ENCODE measurements at regions not wholly inside any gene's neighbourhood (a gene's known extent, or its start where the extent isn't known, plus 50 kb on each side); places are given as distances from the start of the nearest gene placed in this dataset.

GRCh38 chr6:96466147-96466863, 55.3 kb upstream of the UFL1 start:
- no peak overlapping the region for H3K9ac ChIP-seq (ENCODE audit: low read length)
- no peak overlapping the region for H2AFZ ChIP-seq (ENCODE audit: low read depth, low read length, poor library complexity, severe bottlenecking)
- H3K27me3 ChIP-seq (ENCODE audit: insufficient read depth, low read length): no peaks in the 10 kb centered on the region
- TF ChIP-seq CEBPB (IDR thresholded peaks at IDR 0.05; ENCODE audit: low read depth): no peak
- TF ChIP-seq SIN3A (IDR thresholded peaks at IDR 0.05; ENCODE audit: low read depth): no peak
- TF ChIP-seq YY1 (IDR thresholded peaks at IDR 0.05; ENCODE audit: extremely low read depth, insufficient replicate concordance, low read depth, low read length): no peak
- TF ChIP-seq FOSL1 (IDR thresholded peaks at IDR 0.05; ENCODE audit: low read depth): no peak
- TF ChIP-seq REST (IDR thresholded peaks at IDR 0.05; ENCODE audit: low read depth): no peak
- TF ChIP-seq CBX3 (IDR thresholded peaks at IDR 0.05; ENCODE audit: low read depth): no peak
- no peak for TF ChIP-seq ZNF274 (IDR thresholded peaks at IDR 0.05; ENCODE audit: low read depth, low read length)
- no peak for TF ChIP-seq POLR2A (IDR thresholded peaks at IDR 0.05; ENCODE audit: borderline replicate concordance, extremely low read depth, insufficient read depth, insufficient read length)
- TF ChIP-seq ZFX (IDR thresholded peaks at IDR 0.05): no peak
- no peak for TF ChIP-seq EZH2phosphoT487 (IDR thresholded peaks at IDR 0.05; ENCODE audit: borderline replicate concordance)
- no peak for TF ChIP-seq SP1 (IDR thresholded peaks at IDR 0.05; ENCODE audit: low read depth)
- TF ChIP-seq POLR2AphosphoS5 (IDR thresholded peaks at IDR 0.05; ENCODE audit: low read depth, low read length): no peak
- TF ChIP-seq TCF7L2 (IDR thresholded peaks at IDR 0.05; ENCODE audit: borderline replicate concordance, extremely low read depth, insufficient read depth, insufficient read length): no peak
- no peak for TF ChIP-seq SRF (IDR thresholded peaks at IDR 0.05; ENCODE audit: low read depth)
- no peak for TF ChIP-seq MAX (IDR thresholded peaks at IDR 0.05)
- no peak for TF ChIP-seq JUND (IDR thresholded peaks at IDR 0.05)
- TF ChIP-seq EGR1 (IDR thresholded peaks at IDR 0.05; ENCODE audit: low read depth): no peak
- no peak for TF ChIP-seq CTCF (IDR thresholded peaks at IDR 0.05 in 2 of 3, conservative IDR thresholded peaks at IDR 0.05 in 1 of 3; ENCODE audit: borderline replicate concordance in 1 of 3, insufficient read depth in 1 of 3, low read depth in 2 of 3, low read length in 2 of 3)
- no peak for TF ChIP-seq ZBTB33 (IDR thresholded peaks at IDR 0.05; ENCODE audit: extremely low read depth, insufficient replicate concordance, low read length)
- no peak for TF ChIP-seq EZH2 (IDR thresholded peaks at IDR 0.05)
- no peak overlapping the region for H3K4me3 ChIP-seq (replicated peaks in 1 of 2; ENCODE audit: low read depth in 1 of 2, low read length in 2 of 2)
- ChIA-PET RAD21 (ENCODE audit: low non-redundant PET in 1 of 2, low total read pairs in 2 of 2, uncharacterized antibody in 2 of 2, unreplicated experiment in 2 of 2) (no interaction called here), CTCF (interaction anchor here (1.2 kb wide), 1 partner anchor 16 kb away, joined by 3 read pairs; no protein-coding TSS in a partner anchor), POLR2A (no interaction called here)
- ATAC-seq: no peak
- intact Hi-C loops (cut with micrococcal nuclease): no loop called here
- DNase-seq (ENCODE audit: low read depth, low spot score): no peak
- no peaks in the 10 kb centered on the region for H3K36me3 ChIP-seq (ENCODE audit: control insufficient read depth in 1 of 2, insufficient read depth in 2 of 2, low read length in 2 of 2)
- H4K20me1 ChIP-seq (ENCODE audit: insufficient read depth): no peaks in the 10 kb centered on the region; the same call in 1 of the 2 replicates
- BruUV-seq (replicated peaks): no TSS peak
- H3K4me1 ChIP-seq (ENCODE audit: control insufficient read depth in 1 of 2, insufficient read depth in 2 of 2, low read length in 2 of 2): no peaks in the 10 kb centered on the region
- H3K9me2 ChIP-seq (ENCODE audit: insufficient read depth): no peaks in the 10 kb centered on the region
- no peak overlapping the region for H3K4me2 ChIP-seq (ENCODE audit: low read length)
- no peak overlapping the region for H3K27ac ChIP-seq (ENCODE audit: low read depth, low read length)
- no peaks in the 10 kb centered on the region for H3K9me3 ChIP-seq (ENCODE audit: control insufficient read depth in 1 of 2, insufficient read depth in 1 of 2, low read depth in 1 of 2, low read length in 2 of 2)
- no peaks in the 10 kb centered on the region for H3K79me2 ChIP-seq (ENCODE audit: insufficient read depth, low read length)
